ENCODE measurements at regions not wholly inside any gene's neighbourhood (a gene's known extent, or its start where the extent isn't known, plus 50 kb on each side); places are given as distances from the start of the nearest gene placed in this dataset.

DNA sequence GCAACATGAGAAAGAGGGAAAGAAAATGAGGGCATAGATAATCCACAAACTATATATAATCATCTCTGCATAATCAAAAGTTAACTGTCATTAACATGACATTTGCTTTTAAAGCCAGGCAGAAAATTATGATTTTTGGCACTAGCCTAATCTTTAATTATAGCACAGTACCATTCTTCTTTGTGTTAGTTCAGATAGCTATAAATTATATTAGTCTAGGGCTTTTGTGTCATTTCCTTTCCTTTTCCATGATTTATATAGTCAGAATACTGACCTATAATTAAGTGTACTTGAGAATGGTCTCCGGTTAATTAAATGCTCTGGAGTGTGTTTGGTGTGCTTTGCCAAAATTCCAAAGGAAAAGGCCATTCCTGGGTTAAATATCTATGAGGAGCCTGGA lies 441.9 kb upstream of the THRB start:
- no peak for DNase-seq
- H2BK5ac ChIP-seq (ENCODE audit: low read depth, low read length, poor library complexity, severe bottlenecking): no peak overlapping the region
- no peak overlapping the region for H2AK9ac ChIP-seq (replicated peaks; ENCODE audit: low read depth, low read length, poor library complexity)
- in situ Hi-C loops (cut with MboI; ENCODE audit: low sequenced_read_pairs) (no loop called here), intact Hi-C loops (cut with micrococcal nuclease) (no loop called here), dilution Hi-C loops (cut with HindIII; ENCODE audit: low sequenced_read_pairs, unreplicated experiment) (no loop called here)
- H3K27me3 ChIP-seq (ENCODE audit: control insufficient read depth, insufficient read depth, low read length): no peaks in the 10 kb centered on the region
- H3K36me3 ChIP-seq (ENCODE audit: control insufficient read depth, insufficient read depth, low read length): no peaks in the 10 kb centered on the region
- ChIA-PET POLR2A (ENCODE audit: unreplicated experiment) (no interaction called here), CTCF (no interaction called here)
- no peak overlapping the region for H3K14ac ChIP-seq (replicated peaks; ENCODE audit: low read depth, low read length)
- H3K56ac ChIP-seq (ENCODE audit: extremely low read depth, insufficient read depth, low read length): no peak overlapping the region
- H3K18ac ChIP-seq (ENCODE audit: low read depth, low read length): no peak overlapping the region
- H3K9ac ChIP-seq (ENCODE audit: low read depth, low read length): no peak overlapping the region
- no peak overlapping the region for H3K4me3 ChIP-seq (ENCODE audit: insufficient read depth, low read depth, low read length)
- H4K91ac ChIP-seq (ENCODE audit: insufficient read depth, low read depth, low read length): no peak overlapping the region
- H2AFZ ChIP-seq (replicated peaks; ENCODE audit: low read length, poor library complexity): no peak overlapping the region
- H3K79me1 ChIP-seq (ENCODE audit: low read depth in 1 of 2, low read length in 2 of 2): no peaks in the 10 kb centered on the region
- no peak for ATAC-seq (ENCODE audit: low read depth)
- no peak overlapping the region for H3K4me2 ChIP-seq (ENCODE audit: low read depth, low read length)
- no peak overlapping the region for H2BK120ac ChIP-seq (ENCODE audit: low read depth, low read length)
- WGBS, 2 experiments (ENCODE audit: extremely low coverage in 2 of 2, insufficient read length in 1 of 2): no CpG with 5 or more reads among the region's 1 CpG
- H3K4ac ChIP-seq (ENCODE audit: low read depth, low read length): no peak overlapping the region
- peaks cover under 1% of the 10 kb centered on the region; the same call in 1 of the 2 replicates for H3K9me3 ChIP-seq (ENCODE audit: control insufficient read depth, insufficient read depth, low read length)
- H4K5ac ChIP-seq (ENCODE audit: low read depth, low read length): no peak overlapping the region
- H2BK15ac ChIP-seq (ENCODE audit: low read depth, low read length): no peak overlapping the region
- H4K20me1 ChIP-seq (ENCODE audit: insufficient read depth, low read length): no peaks in the 10 kb centered on the region
- H2BK20ac ChIP-seq (ENCODE audit: low read depth, low read length): no peak overlapping the region
- no peaks in the 10 kb centered on the region for H3K4me1 ChIP-seq (ENCODE audit: control insufficient read depth, insufficient read depth, low read length)
- no peak overlapping the region for H3K27ac ChIP-seq (ENCODE audit: insufficient read depth, low read length)
- H4K8ac ChIP-seq (ENCODE audit: low read depth in 2 of 2, low read length in 2 of 2): no peak overlapping the region
- BruUV-seq (replicated peaks): no TSS peak
- TF ChIP-seq MXI1 (IDR thresholded peaks at IDR 0.05; ENCODE audit: borderline replicate concordance, low read depth, low read length) (no peak), CHD1 (IDR thresholded peaks at IDR 0.05; ENCODE audit: low read depth, low read length) (no peak), NFE2L2 (IDR thresholded peaks at IDR 0.05; ENCODE audit: low read depth, low read length) (no peak), CEBPB (IDR thresholded peaks at IDR 0.05; ENCODE audit: low read depth, low read length) (no peak), RFX5 (IDR thresholded peaks at IDR 0.05; ENCODE audit: low read depth, low read length) (no peak), RAD21 (IDR thresholded peaks at IDR 0.05; ENCODE audit: low read length) (no peak), BHLHE40 (IDR thresholded peaks at IDR 0.05; ENCODE audit: low read depth, low read length) (no peak), MAZ (IDR thresholded peaks at IDR 0.05; ENCODE audit: borderline replicate concordance, low read depth, low read length) (no peak), CTCF (conservative IDR thresholded peaks at IDR 0.05; ENCODE audit: low read depth, low read length) (no peak), USF2 (IDR thresholded peaks at IDR 0.05; ENCODE audit: low read depth, low read length) (no peak), RCOR1 (IDR thresholded peaks at IDR 0.05; ENCODE audit: insufficient replicate concordance, low read length) (no peak), POLR2A (IDR thresholded peaks at IDR 0.05; ENCODE audit: low read depth, low read length) (no peak), SMC3 (IDR thresholded peaks at IDR 0.05; ENCODE audit: low read depth, low read length) (no peak), FOS (IDR thresholded peaks at IDR 0.05; ENCODE audit: low read depth, low read length) (no peak), MAFK (IDR thresholded peaks at IDR 0.05; ENCODE audit: low read depth, low read length) (no peak)
- TF ChIP-seq, protein P1, sequence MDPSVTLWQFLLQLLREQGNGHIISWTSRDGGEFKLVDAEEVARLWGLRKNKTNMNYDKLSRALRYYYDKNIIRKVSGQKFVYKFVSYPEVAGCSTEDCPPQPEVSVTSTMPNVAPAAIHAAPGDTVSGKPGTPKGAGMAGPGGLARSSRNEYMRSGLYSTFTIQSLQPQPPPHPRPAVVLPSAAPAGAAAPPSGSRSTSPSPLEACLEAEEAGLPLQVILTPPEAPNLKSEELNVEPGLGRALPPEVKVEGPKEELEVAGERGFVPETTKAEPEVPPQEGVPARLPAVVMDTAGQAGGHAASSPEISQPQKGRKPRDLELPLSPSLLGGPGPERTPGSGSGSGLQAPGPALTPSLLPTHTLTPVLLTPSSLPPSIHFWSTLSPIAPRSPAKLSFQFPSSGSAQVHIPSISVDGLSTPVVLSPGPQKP (IDR thresholded peaks at IDR 0.05; ENCODE audit: borderline replicate concordance, low read depth, low read length): no peak
- H3K23ac ChIP-seq (ENCODE audit: low read depth, low read length): no peak overlapping the region
- no peaks in the 10 kb centered on the region for H3K9me1 ChIP-seq (ENCODE audit: insufficient read depth, low read length)
- no peak overlapping the region for H2AK5ac ChIP-seq (ENCODE audit: low read depth, low read length)
